GOT3 (cell line): ENCODE measurements at regions not wholly inside any gene's neighbourhood (a gene's known extent, or its start where the extent isn't known, plus 50 kb on each side); places are given as distances from the start of the nearest gene placed in this dataset.
"Not testable (repeated sequence)": the region's sequence is repeated elsewhere in the genome, so short reads cannot be mapped to it uniquely, and the experiment has no call there.

ENCODE experiments used
- DNase-seq: peaks from one replicate; lab custom pipeline; 2025; ENCODE audit warnings: mixed read lengths; lab: John Stamatoyannopoulos, UW

- DNase-seq: not testable (repeated sequence)
These were observed 53.0 kb upstream of the C1QTNF3 start for GRCh38 chr5:34096033-34096432.

- DNase-seq: not testable (repeated sequence)
These were observed 56.9 kb upstream of the C1QTNF3 start for GRCh38 chr5:34099891-34100290.

GRCh38 chr5:34101567-34101966 is 58.6 kb upstream of the C1QTNF3 start:
- DNase-seq: not testable (repeated sequence)

GRCh38 chr5:34108897-34109296 is 65.9 kb upstream of the C1QTNF3 start:
- DNase-seq: not testable (repeated sequence)

GRCh38 chr5:34124280-34124679 is 81.3 kb upstream of the C1QTNF3 start:
- not testable (repeated sequence) for DNase-seq

GRCh38 chr5:34125354-34125753 is 82.3 kb upstream of the C1QTNF3 start:
- not testable (repeated sequence) for DNase-seq

- DNase-seq: not testable (repeated sequence)
These were observed 83.7 kb upstream of the C1QTNF3 start for GRCh38 chr5:34126741-34127140.

GRCh38 chr5:34127818-34128217 is 84.8 kb upstream of the C1QTNF3 start:
- DNase-seq: not testable (repeated sequence)

GRCh38 chr5:34128890-34129289 is 85.9 kb upstream of the C1QTNF3 start:
- not testable (repeated sequence) for DNase-seq

GRCh38 chr5:34154988-34155387 is 112.0 kb upstream of the C1QTNF3 start:
- DNase-seq: not testable (repeated sequence)

- DNase-seq: not testable (repeated sequence)
These were observed 113.8 kb upstream of the C1QTNF3 start for GRCh38 chr5:34156703-34157414.

GRCh38 chr5:34160904-34161303 is 117.9 kb upstream of the C1QTNF3 start:
- DNase-seq: not testable (repeated sequence)

GRCh38 chr5:34171398-34171797 is 128.4 kb upstream of the C1QTNF3 start:
- DNase-seq: not testable (repeated sequence)

GRCh38 chr5:34179453-34180190 is 136.6 kb upstream of the C1QTNF3 start:
- not testable (repeated sequence) for DNase-seq

GRCh38 chr5:34180225-34180624 is 137.2 kb upstream of the C1QTNF3 start:
- DNase-seq: not testable (repeated sequence)

- not testable (repeated sequence) for DNase-seq
These were observed 138.1 kb upstream of the C1QTNF3 start for GRCh38 chr5:34180940-34181614.

GRCh38 chr5:34185005-34185404 is 142.0 kb upstream of the C1QTNF3 start:
- not testable (repeated sequence) for DNase-seq

GRCh38 chr5:34185572-34185971 is 142.6 kb upstream of the C1QTNF3 start:
- DNase-seq: not testable (repeated sequence)

- not testable (repeated sequence) for DNase-seq
These were observed 143.1 kb upstream of the C1QTNF3 start for GRCh38 chr5:34186108-34186507.

- DNase-seq: not testable (repeated sequence)
These were observed 143.9 kb upstream of the C1QTNF3 start for GRCh38 chr5:34186865-34187264.

- DNase-seq: not testable (repeated sequence)
These were observed 144.4 kb upstream of the C1QTNF3 start for GRCh38 chr5:34187441-34187840.
